Endothelial cell of umbilical vein (primary cell): ENCODE measurements at regions not wholly inside any gene's neighbourhood (a gene's known extent, or its start where the extent isn't known, plus 50 kb on each side); places are given as distances from the start of the nearest gene placed in this dataset.

ENCODE experiments used
- BruUV-seq: library from RNA; stranded (reverse); fragments of 400-500 nt; replicated peaks from 2 replicates; lab custom pipeline; 2021; lab: Mats Ljungman, UMichigan
- CTCF ChIA-PET: fragments of 300-600, 350-600 bp; sonication (Branson Sonifier 250); formaldehyde crosslinking; loops from one replicate; lab custom pipeline; 2021; ENCODE audit warnings: antibody characterized with exemption, inconsistent platforms; lab: Charles Lee
- POLR2A ChIA-PET: fragments of 300-600, 350-600 bp; sonication (Branson Sonifier 250); formaldehyde crosslinking; loops from one replicate; lab custom pipeline; 2021; ENCODE audit warnings: antibody characterized with exemption, inconsistent platforms; lab: Charles Lee
- DNase-seq: peaks from one replicate; pipeline ENCODE4 v3.0.0-alpha.2; 2011; ENCODE audit warnings: low read depth, low spot score
- FAIRE-seq: peaks from 2 replicates; lab custom pipeline; 2011; peaks lifted over from hg19 to GRCh38; lab: Jason Lieb, UNC
- H2AFZ ChIP-seq: 2 replicates; pipeline ENCODE4 v1.6.0; 2012; ENCODE audit warnings: low read depth, low read length, control low read depth, inconsistent platforms
- H3K27ac ChIP-seq: 2 replicates; pipeline ENCODE4 v1.5.1; 2011; ENCODE audit warnings: low read depth, mild to moderate bottlenecking, control low read depth, low read length, moderate library complexity; ENCODE audit not compliant: insufficient read depth
- H3K27me3 ChIP-seq, 2 experiments: 2 replicates each; pipeline versions ENCODE4 v1.6.0 to v1.6.1; 2011; ENCODE audit warnings: low read length in 2 of 2, mixed read lengths in 1 of 2; ENCODE audit not compliant: control insufficient read depth in 2 of 2, insufficient read depth in 2 of 2
- H3K36me3 ChIP-seq, 2 experiments: 2 replicates in 1 of 2; 3 replicates in 1 of 2; pipeline ENCODE4 v1.5.1; 2011; ENCODE audit warnings: low read length in 2 of 2, mild to moderate bottlenecking in 1 of 2, moderate library complexity in 1 of 2; ENCODE audit not compliant: control insufficient read depth in 2 of 2, insufficient read depth in 2 of 2; ENCODE audit errors: extremely low read depth in 1 of 2
- H3K4me1 ChIP-seq: 3 replicates; pipeline ENCODE4 v1.5.1; 2011; ENCODE audit warnings: mild to moderate bottlenecking, low read length; ENCODE audit not compliant: control insufficient read depth, insufficient read depth; ENCODE audit errors: extremely low read depth
- H3K4me2 ChIP-seq: 2 replicates; pipeline ENCODE4 v1.6.1; 2011; ENCODE audit warnings: low read length, control low read depth, mixed read lengths; ENCODE audit not compliant: insufficient read depth
- H3K4me3 ChIP-seq, 3 experiments: fragments of 200-600 bp in 1 of 3; sonication (generic), shearing (Covaris generic) in 1 of 3; replicated peaks in 1 of 3; 2 replicates each; pipeline ENCODE4 v1.5.1; 2011 to 2016; ENCODE audit warnings: control low read depth in 3 of 3, low read length in 3 of 3, mild to moderate bottlenecking in 2 of 3, inconsistent platforms in 1 of 3, low read depth in 1 of 3, moderate library complexity in 1 of 3; ENCODE audit not compliant: insufficient read depth in 1 of 3
- H3K79me2 ChIP-seq: 2 replicates; pipeline ENCODE4 v1.6.0; 2012; ENCODE audit warnings: low read length, inconsistent platforms; ENCODE audit not compliant: control insufficient read depth, insufficient read depth
- H3K9ac ChIP-seq: replicated peaks from 2 replicates; pipeline ENCODE3; 2011; ENCODE audit warnings: low read length, control low read depth; ENCODE audit not compliant: insufficient read depth; ENCODE audit errors: extremely low read depth
- H3K9me1 ChIP-seq: replicated peaks from 3 replicates; pipeline ENCODE4 v1.6.0; 2011; ENCODE audit warnings: mild to moderate bottlenecking, low read length; ENCODE audit not compliant: control insufficient read depth, insufficient read depth; ENCODE audit errors: extremely low read depth
- H3K9me3 ChIP-seq: replicated peaks from 2 replicates; pipeline ENCODE4 v1.5.1; 2012; ENCODE audit warnings: low read length, inconsistent platforms; ENCODE audit not compliant: control insufficient read depth, insufficient read depth
- H4K20me1 ChIP-seq: replicated peaks from 2 replicates; pipeline ENCODE3; 2011; ENCODE audit warnings: mild to moderate bottlenecking, low read length; ENCODE audit not compliant: control insufficient read depth, insufficient read depth; ENCODE audit errors: extremely low read depth
- CTCF ChIP-seq, 2 donors: IDR thresholded peaks; 1 replicate in 1 of 2; 2 replicates in 1 of 2; pipeline ENCODE4 v1.5.1; 2011; ENCODE audit warnings: low read length in 2 of 2, mild to moderate bottlenecking in 2 of 2, moderate library complexity in 2 of 2, control low read depth in 1 of 2, inconsistent platforms in 1 of 2, low read depth in 1 of 2; ENCODE audit not compliant: insufficient read depth in 1 of 2; ENCODE audit errors: extremely low read depth in 1 of 2
- EZH2 ChIP-seq: IDR thresholded peaks from 2 replicates; pipeline ENCODE4 v1.6.1; 2012; ENCODE audit warnings: borderline replicate concordance, low read depth, mild to moderate bottlenecking, moderate library complexity, low read length, inconsistent platforms; ENCODE audit not compliant: severe bottlenecking
- FOS ChIP-seq: IDR thresholded peaks from 2 replicates; pipeline ENCODE4 v1.6.1; 2011; ENCODE audit warnings: mild to moderate bottlenecking, low read length, moderate library complexity, borderline replicate concordance; ENCODE audit not compliant: insufficient read depth
- GATA2 ChIP-seq: IDR thresholded peaks from 2 replicates; pipeline ENCODE4 v1.7.0; 2011; ENCODE audit warnings: low read depth, mild to moderate bottlenecking, moderate library complexity, mixed read lengths, low read length; ENCODE audit not compliant: insufficient read length, insufficient read depth
- JUN ChIP-seq: IDR thresholded peaks from 2 replicates; pipeline ENCODE4 v1.6.1; 2011; ENCODE audit warnings: borderline replicate concordance, low read depth; ENCODE audit not compliant: insufficient read length, insufficient read depth
- MYC ChIP-seq: IDR thresholded peaks from one replicate; pipeline ENCODE4 v1.6.1; 2011; ENCODE audit warnings: mild to moderate bottlenecking, low read depth, low read length
- POLR2A ChIP-seq: IDR thresholded peaks from 2 replicates; pipeline ENCODE4 v1.6.1; 2012; ENCODE audit warnings: low read depth, mild to moderate bottlenecking, control low read depth, low read length
- POLR2AphosphoS5 ChIP-seq: IDR thresholded peaks from 2 replicates; pipeline ENCODE4 v1.6.1; 2012; ENCODE audit warnings: low read depth, mild to moderate bottlenecking, control low read depth, low read length, moderate library complexity; ENCODE audit not compliant: insufficient read depth
- dilution Hi-C: fragments of 300-500 bp; cut with MboI; formaldehyde crosslinking; loops from one replicate; pipeline ENCODE4 v1.15.0; 2019; ENCODE audit warnings: low sequenced_read_pairs; ENCODE audit not compliant: extremely low pct_ligation_motif_present
- intact Hi-C: fragments of 100-400 bp; cut with micrococcal nuclease; formaldehyde crosslinking; loops from one replicate; pipeline ENCODE4 v1.10.0; 2022
- TF ChIP-seq, protein P1 (sequence below): IDR thresholded peaks from 2 replicates; pipeline ENCODE4 v1.6.1; 2011; ENCODE audit not compliant: insufficient read depth, insufficient read length

DNA sequence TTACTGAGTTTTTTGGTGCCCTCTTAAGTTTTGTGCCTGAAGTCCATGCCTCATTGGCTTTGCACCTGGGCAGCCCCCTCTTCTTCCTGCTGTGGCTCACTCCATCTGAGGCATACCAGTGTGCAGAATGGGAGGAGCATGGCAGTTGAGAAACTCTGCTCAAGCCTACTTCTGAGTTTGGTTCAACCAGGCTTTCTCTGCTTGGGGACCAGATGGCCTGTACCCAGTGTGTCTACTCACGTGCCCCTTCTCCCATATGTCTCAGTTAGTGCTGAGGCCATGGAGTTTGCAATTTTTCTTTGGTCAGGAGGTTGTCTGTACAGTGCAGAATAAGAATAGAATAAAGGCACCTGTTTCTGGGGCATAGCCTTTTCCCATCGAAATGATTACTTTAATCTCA lies 383.3 kb upstream of the DDHD1 start:
- Histone ChIP-seq H3K36me3 (no peaks in the 10 kb centered on the region), H4K20me1 (no peaks in the 10 kb centered on the region), H2AFZ (no peak overlapping the region), H3K9me1 (no peaks in the 10 kb centered on the region), H3K4me1 (peaks cover 23% of the 10 kb centered on the region), H3K27me3 (no peaks in the 10 kb centered on the region), H3K27ac (no peak overlapping the region), H3K9me3 (no peaks in the 10 kb centered on the region), H3K79me2 (no peaks in the 10 kb centered on the region), H3K4me2 (no peak overlapping the region), H3K4me3 (no peak overlapping the region), H3K9ac (no peak overlapping the region)
- dilution Hi-C loops (loop anchor here (25.0 kb wide), 1 partner anchor 801 kb away; no protein-coding TSS in a partner anchor), intact Hi-C loops (no loop called here)
- FAIRE-seq (no peak), DNase-seq (no peak)
- POLR2A ChIA-PET: no interaction called here
- CTCF ChIA-PET: interaction anchor here (0.8 to 5.3 kb wide), 4 partner anchors 416 to 811 kb away, joined by 3 to 69 read pairs (median 39); no protein-coding TSS in a partner anchor
- BruUV-seq: no TSS peak
- no peak for TF ChIP-seq FOS
- TF ChIP-seq MYC: no peak
- no peak for TF ChIP-seq POLR2A
- TF ChIP-seq POLR2AphosphoS5: no peak
- no peak for TF ChIP-seq CTCF (IDR thresholded peaks at IDR 0.05; ENCODE audit: extremely low read depth in 1 of 2, insufficient read depth in 1 of 2, low read depth in 1 of 2, low read length in 2 of 2)
- no peak for TF ChIP-seq GATA2
- no peak for TF ChIP-seq EZH2
- TF ChIP-seq JUN: no peak
- TF ChIP-seq, protein P1, sequence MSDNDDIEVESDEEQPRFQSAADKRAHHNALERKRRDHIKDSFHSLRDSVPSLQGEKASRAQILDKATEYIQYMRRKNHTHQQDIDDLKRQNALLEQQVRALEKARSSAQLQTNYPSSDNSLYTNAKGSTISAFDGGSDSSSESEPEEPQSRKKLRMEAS: no peak
